B cell (primary cell): ENCODE measurements at regions not wholly inside any gene's neighbourhood (a gene's known extent, or its start where the extent isn't known, plus 50 kb on each side); places are given as distances from the start of the nearest gene placed in this dataset.

ENCODE experiments used
- ATAC-seq: fragments of 200-7000 bp; cut with Tn5 transposase; one replicate; pipeline ENCODE4 v1.10.0; 2021; ENCODE audit warnings: low read depth, mild to moderate bottlenecking, moderate number of reproducible peaks, moderate library complexity
- CTCF ChIA-PET: fragments of 350-600 bp; sonication (Branson Sonifier 250); formaldehyde crosslinking; loops from one replicate; lab custom pipeline; 2021; ENCODE audit warnings: antibody characterized with exemption, inconsistent platforms; lab: Charles Lee
- POLR2A ChIA-PET: fragments of 350-600 bp; sonication (Branson Sonifier 250); formaldehyde crosslinking; loops from one replicate; lab custom pipeline; 2021; ENCODE audit warnings: antibody characterized with exemption; lab: Charles Lee
- DNase-seq: peaks from one replicate; pipeline ENCODE4 v3.0.0; 2013
- H2AFZ ChIP-seq: 2 replicates; pipeline ENCODE4 v1.6.1; 2012; ENCODE audit warnings: mild to moderate bottlenecking, low read depth, low read length; ENCODE audit not compliant: insufficient read depth, poor library complexity, severe bottlenecking
- H3K27ac ChIP-seq, 2 donors: 1 replicate in 1 of 2; 2 replicates in 1 of 2; pipeline ENCODE4 v1.5.1; 2012 to 2013; ENCODE audit warnings: low read length in 2 of 2, mild to moderate bottlenecking in 2 of 2, moderate library complexity in 1 of 2
- H3K27me3 ChIP-seq, 4 experiments: fragments of 200-600 bp in 1 of 4; sonication (generic) in 1 of 4; replicated peaks in 1 of 4; 1 replicate in 2 of 4; 2 replicates in 2 of 4; pipeline versions ENCODE4 v1.6.1 to v1.7.0; 2013 to 2016; ENCODE audit warnings: low read length in 3 of 4, mild to moderate bottlenecking in 2 of 4, mixed read lengths in 1 of 4, moderate library complexity in 1 of 4; ENCODE audit not compliant: insufficient read depth in 4 of 4, control insufficient read depth in 3 of 4; ENCODE audit errors: control extremely low read depth in 1 of 4
- H3K36me3 ChIP-seq, 2 experiments: replicated peaks in 1 of 2; 1 replicate in 1 of 2; 2 replicates in 1 of 2; pipeline versions ENCODE4 v1.6.1 to v1.7.1; 2013; ENCODE audit warnings: low read length in 1 of 2; ENCODE audit not compliant: insufficient read depth in 2 of 2, control insufficient read depth in 1 of 2; ENCODE audit errors: control extremely low read depth in 1 of 2, extremely low read depth in 1 of 2
- H3K4me1 ChIP-seq, 2 donors: fragments of 200-600 bp in 1 of 2; sonication (generic) in 1 of 2; 1 replicate in 1 of 2; 2 replicates in 1 of 2; pipeline versions ENCODE4 v1.5.1 to v1.6.1; 2013 to 2017; ENCODE audit warnings: low read length in 2 of 2; ENCODE audit not compliant: control insufficient read depth in 2 of 2, insufficient read depth in 2 of 2
- H3K4me2 ChIP-seq: replicated peaks from 2 replicates; pipeline ENCODE3; 2012; ENCODE audit warnings: mild to moderate bottlenecking, low read depth, low read length; ENCODE audit not compliant: poor library complexity, severe bottlenecking
- H3K4me3 ChIP-seq, 5 experiments: fragments of 200-600 bp in 1 of 5; sonication (generic) in 1 of 5; 1 replicate in 3 of 5; 2 replicates in 2 of 5; pipeline versions ENCODE4 v1.5.1 to v1.7.0; 2011 to 2016; ENCODE audit warnings: low read length in 4 of 5, mild to moderate bottlenecking in 4 of 5, low read depth in 2 of 5, control low read depth in 1 of 5, moderate library complexity in 1 of 5; ENCODE audit not compliant: insufficient read depth in 1 of 5; ENCODE audit errors: control extremely low read depth in 1 of 5, extremely low read depth in 1 of 5
- H3K79me2 ChIP-seq: fragments of 200-600 bp; sonication (generic); one replicate; pipeline ENCODE4 v1.6.0; 2016; ENCODE audit warnings: low read length; ENCODE audit not compliant: control insufficient read depth, insufficient read depth
- H3K9ac ChIP-seq: fragments of 200-600 bp; sonication (generic); 2 replicates; pipeline ENCODE4 v1.6.1; 2017; ENCODE audit warnings: mild to moderate bottlenecking, low read length, moderate library complexity
- H3K9me3 ChIP-seq, 3 donors: one replicate each; pipeline versions ENCODE4 v1.6.1 to v1.7.1; 2013; ENCODE audit warnings: low read length in 2 of 3; ENCODE audit not compliant: control insufficient read depth in 2 of 3, insufficient read depth in 1 of 3; ENCODE audit errors: control extremely low read depth in 1 of 3
- H4K20me1 ChIP-seq: 2 replicates; pipeline ENCODE4 v1.6.0; 2012; ENCODE audit warnings: mild to moderate bottlenecking, low read length; ENCODE audit not compliant: insufficient read depth, control insufficient read depth, poor library complexity, severe bottlenecking
- H3K27ac Mint-ChIP-seq: one replicate; pipeline ENCODE4 v1.8.0; 2021; ENCODE audit warnings: mixed read lengths
- H3K27me3 Mint-ChIP-seq: one replicate; pipeline ENCODE4 v1.8.0; 2021; ENCODE audit warnings: mixed read lengths
- H3K4me1 Mint-ChIP-seq: one replicate; pipeline ENCODE4 v1.8.0; 2021; ENCODE audit warnings: mixed read lengths
- H3K4me3 Mint-ChIP-seq: one replicate; pipeline ENCODE4 v1.8.0; 2021; ENCODE audit warnings: mixed read lengths
- H3K9me3 Mint-ChIP-seq: one replicate; pipeline ENCODE4 v1.8.0; 2022; ENCODE audit warnings: mixed read lengths; ENCODE audit not compliant: insufficient read depth
- CTCF ChIP-seq: fragments of 200-600 bp; IDR thresholded peaks from one replicate; pipeline ENCODE4 v1.8.0; 2022; ENCODE audit warnings: antibody characterized with exemption, mild to moderate bottlenecking
- EZH2 ChIP-seq: IDR thresholded peaks from 2 replicates; pipeline ENCODE4 v1.6.1; 2012; ENCODE audit warnings: borderline replicate concordance, low read depth, mild to moderate bottlenecking, moderate library complexity, low read length; ENCODE audit not compliant: insufficient read depth, poor library complexity, severe bottlenecking
- WGBS: methylation state at CpG from one replicate; pipeline ENCODE4 v1.1.5; 2013; ENCODE audit warnings: missing lambda C conversion rate; ENCODE audit not compliant: insufficient coverage; 5-methylcytosine and 5-hydroxymethylcytosine counted together
- intact Hi-C: fragments of 100-400 bp; cut with micrococcal nuclease; formaldehyde crosslinking; loops from one replicate; pipeline ENCODE4 v1.10.0; 2022

- Histone ChIP-seq H3K4me2 (no peak overlapping the region), H2AFZ (no peak overlapping the region), H3K79me2 (no peaks in the 10 kb centered on the region), H3K9ac (no peak overlapping the region), H3K36me3 (no peaks in the 10 kb centered on the region), H3K4me3 (no peak overlapping the region), H3K27ac (no peak overlapping the region), H3K4me1 (no peaks in the 10 kb centered on the region), H3K27me3 (no peaks in the 10 kb centered on the region), H4K20me1 (no peaks in the 10 kb centered on the region), H3K9me3 (peaks cover 0 to 4% (median 0%) of the 10 kb centered on the region in 3 donors)
- DNase-seq (no peak), ATAC-seq (no peak)
- Mint-ChIP-seq H3K4me1 (no peaks in the 10 kb centered on the region), H3K9me3 (no peaks in the 10 kb centered on the region), H3K27ac (no peak overlapping the region), H3K4me3 (no peak overlapping the region), H3K27me3 (no peaks in the 10 kb centered on the region)
- POLR2A ChIA-PET: no interaction called here
- CTCF ChIA-PET: no interaction called here
- WGBS: no CpG with 5 or more reads among the region's 5 CpGs
- intact Hi-C loops: no loop called here
- TF ChIP-seq CTCF (no peak), EZH2 (no peak)
These were observed 89.7 kb upstream of the GRM7 start for GRCh38 chr3:6771171-6771570.

DNA sequence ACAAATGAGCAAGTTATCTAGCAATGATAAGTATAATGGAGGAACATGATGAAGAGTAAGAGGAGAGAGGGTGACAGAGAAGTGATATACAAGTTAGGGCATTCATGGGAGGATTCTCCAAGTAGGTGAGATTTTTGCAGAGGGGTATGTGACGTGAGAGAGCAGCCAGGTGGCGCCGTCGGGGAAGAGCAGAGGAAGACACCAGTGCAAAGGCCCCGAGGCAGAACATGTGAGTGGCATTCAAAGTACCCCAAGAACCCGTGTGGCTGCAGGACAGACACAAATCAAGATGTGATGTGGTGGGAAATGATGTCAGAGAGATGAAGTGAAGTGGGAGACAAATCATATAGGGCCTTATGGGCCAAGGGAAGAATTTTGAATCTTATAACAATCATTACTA, 81.8 kb upstream of the GRM7 start:
- H3K4me1 ChIP-seq: no peaks in the 10 kb centered on the region
- no peak overlapping the region for H3K27ac Mint-ChIP-seq
- POLR2A ChIA-PET: no interaction called here

More for the DNA sequence above, 81.8 kb upstream of the GRM7 start:
- Histone ChIP-seq H3K9me3 (no peaks in the 10 kb centered on the region), H3K27ac (no peak overlapping the region), H3K4me2 (no peak overlapping the region), H3K9ac (no peak overlapping the region), H3K27me3 (no peaks in the 10 kb centered on the region), H3K4me3 (no peak overlapping the region), H4K20me1 (no peaks in the 10 kb centered on the region), H2AFZ (no peak overlapping the region), H3K36me3 (no peaks in the 10 kb centered on the region), H3K79me2 (no peaks in the 10 kb centered on the region)
- Mint-ChIP-seq H3K27me3 (no peaks in the 10 kb centered on the region), H3K4me1 (no peaks in the 10 kb centered on the region), H3K4me3 (no peak overlapping the region), H3K9me3 (no peaks in the 10 kb centered on the region)
- no peak for DNase-seq
- intact Hi-C loops: no loop called here
- CTCF ChIA-PET: no interaction called here
- no peak for ATAC-seq
- WGBS: 87% methylated on average over 5 of the region's 6 CpGs
- no peak for TF ChIP-seq EZH2
- TF ChIP-seq CTCF: no peak
